Right atrium auricular region (tissue), 2 donors: ENCODE measurements at regions not wholly inside any gene's neighbourhood (a gene's known extent, or its start where the extent isn't known, plus 50 kb on each side); places are given as distances from the start of the nearest gene placed in this dataset.

Experiments
- DNase-seq: peaks from one replicate; pipeline ENCODE4 v3.0.0-alpha.2; 2019; ENCODE audit warnings: low spot score
- H3K27ac ChIP-seq, 2 donors: fragments of 200-600 bp; sonication (generic); 1 replicate in 1 of 2; 2 replicates in 1 of 2; pipeline ENCODE4 v1.5.1; 2016 to 2019
- H3K27me3 ChIP-seq, 2 donors: fragments of 200-600 bp; sonication (generic); one replicate each; pipeline versions ENCODE4 v1.5.1 to v1.6.0; 2017 to 2019
- H3K36me3 ChIP-seq: fragments of 200-600 bp; sonication (generic); one replicate; pipeline ENCODE4 v1.5.1; 2016
- H3K4me1 ChIP-seq, 2 donors: fragments of 200-600 bp; sonication (generic); one replicate each; pipeline versions ENCODE4 v1.5.1 to v1.6.0; 2017 to 2019
- H3K4me3 ChIP-seq, 2 donors: fragments of 200-600 bp; sonication (generic); 1 replicate in 1 of 2; 2 replicates in 1 of 2; pipeline ENCODE4 v1.5.1; 2017 to 2019; ENCODE audit warnings: mild to moderate bottlenecking in 1 of 2, moderate library complexity in 1 of 2
- H3K9me3 ChIP-seq, 2 donors: fragments of 200-600 bp; sonication (generic); one replicate each; pipeline ENCODE4 v1.5.1; 2019
- TF ChIP-seq, protein P1 (sequence below), 2 donors: fragments of 200-600 bp; sonication (generic); IDR thresholded peaks; one replicate each; pipeline ENCODE4 v1.5.1; 2019; ENCODE audit warnings: antibody characterized with exemption in 2 of 2

- Histone ChIP-seq H3K4me3 (no peak overlapping the region), H3K27me3 (no peaks in the 10 kb centered on the region), H3K36me3 (no peaks in the 10 kb centered on the region), H3K9me3 (no peaks in the 10 kb centered on the region), H3K27ac (no peak overlapping the region), H3K4me1 (no peaks in the 10 kb centered on the region)
- TF ChIP-seq, protein P1, sequence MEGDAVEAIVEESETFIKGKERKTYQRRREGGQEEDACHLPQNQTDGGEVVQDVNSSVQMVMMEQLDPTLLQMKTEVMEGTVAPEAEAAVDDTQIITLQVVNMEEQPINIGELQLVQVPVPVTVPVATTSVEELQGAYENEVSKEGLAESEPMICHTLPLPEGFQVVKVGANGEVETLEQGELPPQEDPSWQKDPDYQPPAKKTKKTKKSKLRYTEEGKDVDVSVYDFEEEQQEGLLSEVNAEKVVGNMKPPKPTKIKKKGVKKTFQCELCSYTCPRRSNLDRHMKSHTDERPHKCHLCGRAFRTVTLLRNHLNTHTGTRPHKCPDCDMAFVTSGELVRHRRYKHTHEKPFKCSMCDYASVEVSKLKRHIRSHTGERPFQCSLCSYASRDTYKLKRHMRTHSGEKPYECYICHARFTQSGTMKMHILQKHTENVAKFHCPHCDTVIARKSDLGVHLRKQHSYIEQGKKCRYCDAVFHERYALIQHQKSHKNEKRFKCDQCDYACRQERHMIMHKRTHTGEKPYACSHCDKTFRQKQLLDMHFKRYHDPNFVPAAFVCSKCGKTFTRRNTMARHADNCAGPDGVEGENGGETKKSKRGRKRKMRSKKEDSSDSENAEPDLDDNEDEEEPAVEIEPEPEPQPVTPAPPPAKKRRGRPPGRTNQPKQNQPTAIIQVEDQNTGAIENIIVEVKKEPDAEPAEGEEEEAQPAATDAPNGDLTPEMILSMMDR (IDR thresholded peaks at IDR 0.05), result no peak
- DNase-seq, result no peak
Measured at GRCh38 chr3:154778057-154778456, 302.1 kb upstream of the MME start.

DNA sequence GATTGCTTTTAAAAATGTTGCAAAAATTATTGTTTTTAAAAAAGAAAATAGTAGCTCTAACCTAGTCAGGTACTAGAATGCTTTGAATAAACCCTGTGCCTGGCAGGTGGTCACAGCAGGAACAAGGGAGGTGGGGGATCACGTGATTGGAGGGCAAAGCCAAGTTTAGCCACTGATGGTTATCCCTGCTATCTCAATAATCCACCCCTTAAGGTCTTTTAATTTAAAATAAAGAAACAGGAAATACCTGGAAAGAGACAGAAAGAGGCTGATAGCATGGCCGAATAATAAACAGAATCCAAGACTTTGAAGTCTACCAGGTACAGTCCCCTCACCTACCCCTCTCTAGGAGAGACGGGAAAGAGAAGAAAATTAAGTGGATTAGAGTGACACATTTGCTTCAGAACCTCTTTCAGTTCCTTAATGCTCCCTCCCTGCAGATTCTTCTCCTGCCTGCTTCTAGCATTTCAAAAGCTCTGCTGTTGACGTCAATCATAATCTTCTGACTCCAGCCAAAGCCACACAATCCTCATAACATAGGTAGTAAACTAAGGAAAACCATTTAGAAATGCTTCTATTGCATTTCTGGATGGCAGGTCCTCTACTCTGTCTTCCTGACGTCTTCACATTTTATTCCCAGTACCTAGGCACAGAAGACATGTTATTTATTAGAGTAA is 303.4 kb upstream of the MME start:
- TF ChIP-seq, protein P1 (IDR thresholded peaks at IDR 0.05), result no peak

DNA sequence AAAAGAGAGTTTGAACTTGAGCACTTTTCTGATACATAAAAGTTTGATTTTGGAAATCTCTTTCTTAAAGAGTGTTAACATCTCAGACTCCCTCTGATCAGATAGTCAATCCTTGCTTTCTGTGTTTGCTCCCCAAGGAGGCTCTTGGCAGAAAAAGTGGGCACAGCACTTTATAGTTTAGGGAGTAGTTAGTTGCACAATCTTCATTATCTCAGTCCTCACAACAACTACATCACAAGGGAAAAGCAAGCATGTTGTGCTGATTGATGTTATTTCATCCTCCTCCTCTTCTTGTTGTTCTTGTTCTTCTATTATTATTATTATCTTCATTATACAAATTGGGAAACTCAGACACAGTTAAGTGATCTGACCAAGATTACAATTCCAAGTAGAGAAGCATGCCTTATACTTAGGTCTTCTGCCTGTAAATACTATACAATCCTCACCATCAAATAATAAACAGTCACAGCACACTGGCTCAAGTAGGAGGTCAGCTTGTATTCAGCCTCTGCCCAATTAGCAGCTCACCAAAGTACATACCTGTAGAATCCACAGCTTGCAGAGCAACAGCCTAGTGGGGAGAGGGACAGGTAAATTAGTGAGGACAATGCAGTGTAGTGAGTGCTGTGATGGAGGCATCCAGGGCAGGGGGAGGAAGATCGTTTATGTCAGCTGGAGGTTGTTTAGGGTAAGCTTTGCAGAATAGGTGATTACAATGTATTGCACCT is 304.1 kb upstream of the MME start:
- H3K4me3 ChIP-seq, result no peak overlapping the region
- H3K4me1 ChIP-seq, result no peaks in the 10 kb centered on the region
- DNase-seq, result no peak
- no peaks in the 10 kb centered on the region for H3K27me3 ChIP-seq
- H3K27ac ChIP-seq, result no peak overlapping the region
- TF ChIP-seq, protein P1 (IDR thresholded peaks at IDR 0.05), result no peak
- no peaks in the 10 kb centered on the region for H3K9me3 ChIP-seq
- no peaks in the 10 kb centered on the region for H3K36me3 ChIP-seq

More for the DNA sequence above, 303.4 kb upstream of the MME start:
- no peak for DNase-seq
- Histone ChIP-seq H3K4me3 (no peak overlapping the region), H3K27ac (no peak overlapping the region), H3K36me3 (no peaks in the 10 kb centered on the region), H3K9me3 (no peaks in the 10 kb centered on the region), H3K4me1 (no peaks in the 10 kb centered on the region), H3K27me3 (no peaks in the 10 kb centered on the region)

GRCh38 chr3:154766765-154767503 is 313.2 kb upstream of the MME start:
- Histone ChIP-seq H3K4me3 (no peak overlapping the region), H3K9me3 (no peaks in the 10 kb centered on the region), H3K27ac (no peak overlapping the region), H3K36me3 (no peaks in the 10 kb centered on the region), H3K27me3 (no peaks in the 10 kb centered on the region), H3K4me1 (no peaks in the 10 kb centered on the region)
- DNase-seq, result no peak
- TF ChIP-seq, protein P1 (IDR thresholded peaks at IDR 0.05), result no peak

GRCh38 chr3:154764856-154765640 is 315.1 kb upstream of the MME start:
- no peaks in the 10 kb centered on the region for H3K27me3 ChIP-seq
- no peak overlapping the region for H3K4me3 ChIP-seq
- no peaks in the 10 kb centered on the region for H3K9me3 ChIP-seq
- DNase-seq, result no peak
- TF ChIP-seq, protein P1 (IDR thresholded peaks at IDR 0.05), result no peak
- no peaks in the 10 kb centered on the region for H3K36me3 ChIP-seq
- H3K4me1 ChIP-seq, result no peaks in the 10 kb centered on the region
- H3K27ac ChIP-seq, result no peak overlapping the region
